NT2/D1 (cell line): ENCODE measurements at regions not wholly inside any gene's neighbourhood (a gene's known extent, or its start where the extent isn't known, plus 50 kb on each side); places are given as distances from the start of the nearest gene placed in this dataset.
"Not testable (repeated sequence)": the region's sequence is repeated elsewhere in the genome, so short reads cannot be mapped to it uniquely, and the experiment has no call there.

Source experiments
- SUZ12 ChIP-seq: IDR thresholded peaks from 2 replicates; pipeline ENCODE4 v1.6.1; 2011; ENCODE audit not compliant: insufficient read length, insufficient read depth; ENCODE audit errors: extremely low read depth
- ZNF274 ChIP-seq: IDR thresholded peaks from 2 replicates; pipeline ENCODE4 v1.6.1; 2011; ENCODE audit warnings: mild to moderate bottlenecking, low read depth, low read length

GRCh38 chr17:20877384-20877783 is 165.4 kb downstream of the USP22 start:
- not testable (repeated sequence) for TF ChIP-seq ZNF274, SUZ12
